ENCODE measurements at regions not wholly inside any gene's neighbourhood (a gene's known extent, or its start where the extent isn't known, plus 50 kb on each side); places are given as distances from the start of the nearest gene placed in this dataset.

- no peak for TF ChIP-seq CTCF (IDR thresholded peaks at IDR 0.05; ENCODE audit: poor library complexity)
- no peak for TF ChIP-seq EZH2 (IDR thresholded peaks at IDR 0.05; ENCODE audit: borderline replicate concordance)
These were observed 267.1 kb upstream of the WWC1 start for GRCh38 chr5:168024306-168024705.

All from hepatocyte (in vitro differentiated cells).